GM19328 (cell line): ENCODE measurements at regions not wholly inside any gene's neighbourhood (a gene's known extent, or its start where the extent isn't known, plus 50 kb on each side); places are given as distances from the start of the nearest gene placed in this dataset.

Experiments
- ATAC-seq: cut with Tn5 transposase; IDR thresholded peaks from one replicate; pipeline ENCODE4 v1.9.1; 2021; ENCODE audit warnings: mild to moderate bottlenecking, moderate library complexity; ENCODE audit not compliant: unreplicated experiment

DNA sequence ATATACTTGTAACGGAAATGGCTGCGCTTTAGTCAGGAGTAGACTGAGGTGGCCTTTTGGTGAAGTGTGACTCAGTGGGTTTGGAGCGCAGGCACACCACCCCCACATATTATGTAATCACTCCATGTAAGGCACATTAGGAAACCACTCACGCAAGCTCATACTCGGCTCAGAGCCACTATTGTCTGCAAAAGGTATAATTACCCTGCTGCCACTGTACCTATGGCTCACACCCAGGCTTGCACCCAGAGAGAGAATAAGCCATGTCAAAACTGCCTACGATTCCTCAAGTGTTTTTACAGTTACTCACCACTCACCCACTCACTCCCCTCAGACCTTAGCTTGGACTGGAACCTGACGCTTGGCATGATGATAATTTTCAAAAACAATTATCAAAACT is 611.9 kb upstream of the CCDC54 start:
- no peak for ATAC-seq

DNA sequence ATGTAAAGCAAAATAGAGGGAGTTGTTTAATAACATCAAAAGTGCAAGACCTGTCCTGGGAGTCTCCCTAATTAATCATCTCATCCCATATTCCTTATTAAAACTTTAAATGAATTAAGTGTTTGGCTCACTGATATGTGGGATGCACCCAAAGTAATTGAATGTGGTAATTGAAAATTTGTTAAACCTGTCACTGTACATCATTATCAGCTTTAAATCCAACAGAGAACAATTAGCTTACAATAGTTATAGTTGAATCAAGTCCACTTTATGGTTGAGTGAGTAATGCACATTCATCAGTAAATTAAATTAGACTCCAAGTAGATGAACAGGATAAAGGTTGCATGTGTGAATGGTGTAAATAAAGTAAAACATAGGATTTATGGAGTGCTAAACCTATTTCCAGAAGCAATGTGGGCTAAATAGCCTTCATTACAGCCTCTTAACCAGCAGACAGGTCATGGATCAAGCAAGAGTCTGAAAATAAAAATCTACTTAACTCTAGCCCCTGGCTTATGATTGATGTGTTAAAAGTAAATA is 608.2 kb upstream of the CCDC54 start:
- ATAC-seq, result no peak

DNA sequence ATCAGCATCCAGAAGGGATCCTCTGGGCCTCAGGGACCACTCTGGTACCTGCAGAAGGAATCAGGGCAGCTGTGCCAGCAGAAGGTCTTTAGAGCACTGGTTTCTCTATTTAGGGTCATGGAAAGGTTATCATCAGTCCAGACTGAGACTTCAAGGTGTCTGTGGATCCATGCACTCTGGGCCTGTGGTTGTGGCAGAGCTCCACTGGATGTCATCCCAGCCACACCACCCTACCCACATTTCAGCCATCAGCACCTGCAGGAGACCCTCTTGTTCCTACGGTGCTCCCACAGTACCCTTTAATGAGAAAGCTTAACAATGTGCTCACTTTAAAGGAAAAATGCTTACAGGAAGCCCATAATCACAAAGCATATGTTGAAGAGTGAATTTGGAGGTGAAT is 603.4 kb upstream of the CCDC54 start:
- ATAC-seq, result no peak

DNA sequence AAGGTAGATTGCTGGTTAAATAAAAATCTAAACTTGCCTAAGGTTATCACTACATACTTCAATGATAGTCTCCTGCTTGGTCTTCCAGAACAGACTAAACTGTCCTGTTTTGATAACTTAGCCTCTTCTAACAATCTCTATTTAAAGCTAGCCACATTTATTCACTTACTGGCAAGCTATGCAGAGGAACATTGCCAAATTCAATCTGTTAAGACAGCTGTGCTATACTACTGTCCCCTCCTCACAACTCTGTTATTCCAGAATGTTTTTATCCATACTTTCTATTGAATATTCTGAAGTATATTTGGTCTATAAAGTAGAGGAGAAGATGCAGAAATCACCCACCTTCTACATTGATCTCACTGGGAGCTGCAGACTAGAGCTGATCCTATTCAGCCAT is 594.0 kb upstream of the CCDC54 start:
- no peak for ATAC-seq

DNA sequence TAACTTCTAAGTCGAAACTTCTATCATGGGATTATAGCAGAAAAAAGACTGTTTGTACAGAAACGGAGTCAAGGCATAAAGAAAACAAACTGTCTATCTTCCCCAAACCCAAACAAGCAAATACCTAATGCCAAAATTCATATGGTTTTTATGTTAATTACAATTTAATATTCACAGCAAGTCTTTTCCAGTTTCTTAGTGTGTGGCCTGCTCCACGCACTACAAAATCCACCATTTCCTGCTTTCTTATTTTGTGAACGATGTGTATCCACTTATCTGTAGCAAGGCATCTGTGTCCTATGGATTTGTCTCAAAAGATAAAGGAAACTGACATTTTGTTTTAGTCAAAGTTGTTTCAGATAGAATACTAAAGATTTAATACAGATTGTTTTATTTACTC is 588.0 kb upstream of the CCDC54 start:
- no peak for ATAC-seq

DNA sequence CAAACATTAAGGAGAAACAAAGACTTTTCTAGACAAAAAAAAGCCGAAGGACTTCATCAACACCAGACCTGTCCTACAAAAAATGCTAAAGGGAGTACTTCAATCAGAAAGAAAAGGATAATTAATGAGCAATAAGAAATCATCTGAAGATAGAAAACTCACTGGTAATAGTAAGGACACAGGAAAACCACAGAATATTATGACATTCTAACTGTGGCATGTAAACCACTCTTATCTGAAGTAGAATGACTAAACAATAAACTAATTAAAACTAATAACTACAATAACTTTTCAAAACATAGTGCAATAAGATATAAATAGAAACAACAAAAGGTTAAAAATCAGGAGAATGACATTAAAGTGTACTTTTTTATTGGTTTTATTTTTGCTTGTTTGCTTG is 584.5 kb upstream of the CCDC54 start:
- no peak for ATAC-seq

DNA sequence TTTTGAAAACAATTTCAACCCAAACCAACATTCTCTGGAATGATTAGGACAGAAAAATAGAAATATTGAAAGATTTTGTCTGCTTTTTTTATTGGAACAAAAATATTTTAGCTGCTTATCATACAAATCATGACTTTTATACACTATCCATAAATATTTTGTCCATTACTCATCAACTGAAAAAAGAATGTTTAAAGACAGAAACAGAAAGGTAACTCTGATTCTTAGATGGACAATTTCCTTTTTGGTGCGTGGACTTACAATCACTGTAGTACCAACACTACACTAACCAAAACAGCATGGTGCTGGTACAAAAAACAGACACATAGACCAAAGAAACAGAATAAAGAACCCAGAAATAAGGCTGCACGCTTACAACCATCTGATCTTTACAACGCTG is 582.8 kb upstream of the CCDC54 start:
- ATAC-seq, result no peak

DNA sequence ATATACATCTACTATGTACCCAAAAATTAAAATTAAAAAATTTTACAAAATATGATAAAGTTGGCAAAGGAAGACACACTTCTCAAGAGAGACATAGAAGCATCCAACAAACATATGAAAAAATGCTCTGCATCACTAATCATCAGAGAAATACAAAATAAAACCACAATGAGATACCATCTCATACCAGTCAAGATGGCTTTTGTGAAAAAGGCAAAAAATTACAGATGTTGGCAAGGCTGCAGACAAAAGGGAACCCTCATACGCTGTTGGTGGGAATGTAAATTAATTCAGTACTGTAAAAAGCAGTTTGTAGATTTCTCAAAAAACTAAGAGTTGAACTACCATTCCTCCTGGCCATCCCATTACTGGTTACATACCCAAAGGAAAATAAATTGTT is 581.7 kb upstream of the CCDC54 start:
- no peak for ATAC-seq

DNA sequence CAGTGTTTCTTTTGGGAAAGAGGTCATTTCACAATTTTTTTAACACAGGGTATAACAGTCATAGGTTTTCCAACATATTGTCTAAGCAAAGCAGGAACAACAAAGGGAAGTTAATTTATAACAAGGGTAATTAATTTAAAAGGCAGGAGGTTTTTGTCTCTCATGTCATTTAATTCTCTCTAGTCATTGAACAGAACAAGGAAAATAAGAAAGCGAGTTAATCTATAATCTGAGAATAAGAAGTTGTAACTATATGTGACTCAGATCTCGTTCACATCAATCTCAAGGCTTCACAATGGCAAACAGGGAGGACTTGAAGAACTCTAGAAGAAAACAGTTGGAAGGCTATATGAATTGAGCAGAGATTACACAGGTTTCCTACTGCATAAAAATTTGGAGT is 579.8 kb upstream of the CCDC54 start:
- ATAC-seq, result no peak

DNA sequence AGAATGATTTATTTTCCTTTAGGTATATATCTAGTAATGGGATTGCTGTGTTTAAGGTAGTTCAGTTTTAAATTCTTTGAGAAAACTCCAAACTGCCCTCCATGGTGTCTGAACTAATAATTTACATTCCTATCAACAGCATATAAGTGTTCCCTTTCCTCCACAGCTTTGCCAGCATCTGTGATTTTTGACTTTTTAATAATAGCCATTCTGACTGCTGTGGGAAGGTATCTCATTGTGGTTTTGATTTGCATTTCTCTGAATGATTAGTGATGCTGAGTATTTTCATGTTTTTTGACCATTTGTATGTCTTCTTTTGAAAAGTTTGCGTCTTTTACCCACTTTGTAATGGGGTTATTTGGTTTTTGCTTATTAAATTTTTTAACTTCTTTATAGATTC is 571.6 kb upstream of the CCDC54 start:
- ATAC-seq, result no peak

DNA sequence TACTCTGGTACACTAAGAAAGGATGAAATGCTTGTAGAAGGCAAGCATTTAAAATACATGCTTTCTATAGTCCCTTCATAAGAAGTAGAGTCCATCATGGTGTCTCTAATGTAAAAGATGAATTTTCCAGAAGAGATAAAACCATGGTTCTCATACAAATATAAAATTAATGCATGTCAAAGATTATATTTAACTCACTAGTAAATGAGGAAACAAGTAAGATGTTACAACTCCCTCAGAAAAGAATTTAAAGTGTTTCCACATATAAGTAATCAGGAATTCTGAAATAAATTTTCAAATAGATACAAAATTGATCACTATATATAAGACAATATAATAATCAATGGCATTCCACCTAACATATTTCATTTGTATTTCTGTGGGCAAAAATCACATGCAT is 570.3 kb upstream of the CCDC54 start:
- ATAC-seq, result no peak

DNA sequence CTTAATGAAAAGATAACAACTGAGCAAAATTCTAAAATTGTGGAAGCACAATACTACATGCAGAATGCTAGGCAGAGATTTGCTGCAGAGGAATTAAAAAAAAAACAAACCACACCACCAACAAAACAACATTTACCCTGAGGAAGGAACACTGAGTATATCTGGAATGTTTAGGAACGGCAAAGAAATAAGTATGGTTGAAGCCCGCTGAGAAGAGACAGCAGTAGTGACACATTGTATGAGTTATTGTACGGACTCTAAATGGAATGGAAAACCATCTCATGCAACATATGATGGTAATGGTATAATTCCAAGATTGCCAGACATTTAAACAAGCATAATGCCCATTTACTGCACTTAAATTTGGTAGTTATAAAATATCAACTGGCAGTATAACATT is 568.2 kb upstream of the CCDC54 start:
- no peak for ATAC-seq

DNA sequence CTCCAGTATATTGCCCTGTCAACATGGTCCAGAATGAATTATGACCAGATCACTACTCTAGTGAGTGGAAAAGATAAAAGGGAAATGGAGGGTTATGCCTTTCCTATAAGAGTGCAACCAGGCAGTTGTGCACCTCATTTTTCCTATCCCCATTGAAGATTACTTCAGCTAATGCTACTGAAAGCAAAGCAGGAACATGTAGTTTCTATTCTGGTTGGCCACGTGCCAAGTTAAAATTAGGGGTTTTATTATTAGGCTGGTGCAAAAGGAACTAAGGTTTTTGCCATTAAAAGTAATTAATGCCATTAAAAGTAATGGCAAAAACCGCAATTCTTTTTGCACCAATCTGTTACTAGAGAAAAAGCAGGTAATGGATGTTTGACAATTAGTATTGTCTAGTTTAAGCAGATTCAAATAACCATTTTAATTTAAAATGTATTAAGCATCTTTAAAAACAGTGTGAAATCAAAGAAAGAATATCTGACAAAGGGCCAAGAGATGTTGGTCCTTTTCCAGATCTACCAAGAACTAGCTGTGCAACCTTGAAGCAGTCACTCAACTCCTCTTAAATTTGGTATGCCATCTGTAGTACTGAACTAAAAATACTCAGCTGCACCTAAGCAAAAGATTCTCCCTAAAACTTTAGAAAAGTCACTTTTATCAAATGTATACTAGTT is 567.5 kb upstream of the CCDC54 start:
- ATAC-seq, result no peak

DNA sequence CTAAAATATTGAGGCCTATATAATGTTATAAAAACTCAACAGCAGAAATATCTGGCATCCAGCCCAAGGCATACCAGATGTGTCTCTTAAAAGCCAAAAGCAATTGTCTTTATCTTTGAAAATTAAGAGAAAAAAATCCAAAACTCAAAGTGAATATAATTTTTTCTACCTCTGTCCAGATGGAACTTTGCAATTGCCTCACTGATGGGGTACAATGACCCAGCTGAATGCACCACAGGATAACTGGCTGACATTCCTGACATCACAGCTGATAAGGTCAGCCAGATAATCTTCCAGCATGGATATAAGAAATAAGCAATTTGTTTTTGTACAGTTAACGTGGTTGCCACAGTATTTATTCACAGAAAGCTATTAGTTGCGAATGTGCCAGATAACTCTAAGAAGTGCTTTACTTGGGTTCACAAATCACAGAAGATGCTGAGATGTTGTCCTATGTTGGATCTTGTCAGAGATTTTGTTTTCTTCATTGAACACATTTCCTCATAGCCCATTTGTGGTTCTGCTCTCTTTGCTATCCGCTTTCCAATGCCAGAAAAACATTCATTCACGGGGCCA is 566.9 kb upstream of the CCDC54 start:
- no peak for ATAC-seq

DNA sequence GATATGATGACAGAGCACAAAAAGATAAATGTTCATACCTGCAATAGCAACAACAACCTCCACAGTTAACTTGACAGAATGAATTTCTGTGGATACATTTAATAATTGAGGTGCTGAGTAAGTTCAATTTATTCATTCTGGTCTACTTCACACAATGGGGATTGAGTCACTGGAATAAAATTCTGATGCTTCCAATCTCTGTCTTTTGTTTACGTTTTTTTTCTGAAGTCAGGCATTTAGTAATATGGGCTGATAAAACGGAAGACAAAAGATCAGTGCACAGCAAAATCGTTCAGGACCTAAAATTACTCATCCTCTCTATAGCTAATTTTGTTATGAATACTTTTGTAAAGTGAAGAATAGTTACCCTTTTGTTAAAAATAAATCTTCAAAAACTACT is 565.9 kb upstream of the CCDC54 start:
- no peak for ATAC-seq

DNA sequence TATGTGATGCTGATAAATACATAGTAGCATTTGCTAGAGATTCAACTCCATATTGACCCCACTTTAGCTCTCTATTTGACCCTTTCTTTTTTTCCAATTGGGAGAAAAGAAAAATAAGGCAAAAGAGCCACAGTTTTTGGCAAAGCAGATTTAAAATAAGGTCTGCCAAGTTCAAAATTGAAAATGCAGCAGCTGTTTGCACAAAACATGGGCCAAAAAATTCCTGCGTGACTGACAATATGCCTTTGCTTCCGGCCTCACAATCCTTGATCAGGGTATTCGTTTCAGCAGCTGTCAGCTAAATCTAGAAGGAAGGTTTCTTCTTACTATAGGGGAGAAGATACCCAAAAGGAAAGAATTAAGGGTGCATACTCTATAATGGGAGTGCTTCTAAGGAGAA is 563.5 kb upstream of the CCDC54 start:
- ATAC-seq, result no peak

DNA sequence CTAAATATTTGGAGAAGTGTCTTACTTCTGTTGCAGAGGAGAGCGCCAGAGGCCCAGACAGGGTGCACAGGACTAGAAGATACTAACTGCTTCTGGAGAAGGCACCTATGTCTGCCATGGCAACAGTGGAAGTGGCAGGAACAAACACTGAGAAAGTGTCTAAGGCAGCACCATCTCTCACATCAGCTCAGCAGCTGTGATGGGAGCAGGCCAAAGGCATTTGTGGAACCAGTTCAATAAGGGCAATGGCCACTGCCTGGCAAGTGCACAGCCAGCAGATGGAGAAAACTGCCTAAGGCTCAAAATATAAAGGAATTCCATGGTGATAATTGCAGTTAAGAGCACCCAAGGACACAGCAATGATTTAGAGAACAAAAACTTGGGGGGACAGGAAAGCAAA is 563.0 kb upstream of the CCDC54 start:
- no peak for ATAC-seq

DNA sequence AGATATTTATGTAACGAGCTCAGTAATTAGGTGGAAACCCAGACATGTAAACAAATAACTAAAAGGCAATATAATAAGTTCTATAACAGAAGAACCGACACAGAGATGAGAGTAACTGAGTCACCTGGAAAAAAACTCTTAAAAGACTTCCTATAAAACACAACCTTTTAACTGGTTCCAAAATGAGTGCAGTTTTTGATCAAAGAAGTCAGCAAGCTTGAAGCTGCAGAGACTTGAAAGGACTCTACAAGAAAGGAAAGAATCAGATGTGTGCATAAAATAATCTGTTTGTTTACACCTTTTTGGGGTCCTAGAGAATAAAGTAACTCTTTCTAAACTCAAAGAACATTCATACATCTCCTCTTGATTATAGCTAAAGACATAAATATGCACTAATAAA is 560.4 kb upstream of the CCDC54 start:
- no peak for ATAC-seq

DNA sequence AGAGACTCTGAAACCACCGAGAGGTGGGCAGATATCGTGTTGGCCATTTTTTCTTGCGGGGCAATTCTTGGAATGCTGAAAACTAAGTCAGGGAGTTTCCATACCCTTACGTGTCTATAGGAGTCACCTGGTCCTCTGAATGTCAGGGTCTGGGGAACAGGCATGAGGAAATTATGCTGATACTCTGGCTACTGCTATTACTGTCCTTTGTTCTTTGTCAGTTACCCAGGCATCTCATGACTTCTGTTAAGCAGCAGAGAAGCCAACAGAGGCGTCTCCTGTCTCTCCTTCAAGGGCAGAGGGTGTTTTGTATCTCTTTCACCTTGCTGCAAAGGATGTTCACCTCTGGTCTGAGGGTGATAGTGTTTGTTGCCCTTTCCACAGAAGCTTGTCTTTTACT is 559.5 kb upstream of the CCDC54 start:
- ATAC-seq, result no peak

DNA sequence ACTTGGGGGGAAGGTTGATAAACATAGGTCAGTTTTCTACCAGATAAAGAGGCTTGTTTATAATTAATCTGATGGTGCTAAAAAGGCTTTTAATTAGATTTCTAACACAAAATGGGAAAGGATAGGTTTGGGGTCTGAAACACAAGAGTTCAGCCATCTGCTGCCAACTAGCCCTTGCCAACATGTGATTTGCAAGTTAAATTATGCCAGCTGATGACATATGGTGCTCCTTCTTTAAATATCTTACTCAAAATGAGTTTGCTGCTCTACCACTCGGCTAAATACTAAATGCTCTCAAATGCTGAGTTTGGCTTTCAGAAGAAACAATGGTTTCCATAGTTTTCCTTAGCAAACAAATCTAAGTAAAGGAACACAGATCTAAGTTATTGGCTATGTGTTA is 557.8 kb upstream of the CCDC54 start:
- no peak for ATAC-seq

DNA sequence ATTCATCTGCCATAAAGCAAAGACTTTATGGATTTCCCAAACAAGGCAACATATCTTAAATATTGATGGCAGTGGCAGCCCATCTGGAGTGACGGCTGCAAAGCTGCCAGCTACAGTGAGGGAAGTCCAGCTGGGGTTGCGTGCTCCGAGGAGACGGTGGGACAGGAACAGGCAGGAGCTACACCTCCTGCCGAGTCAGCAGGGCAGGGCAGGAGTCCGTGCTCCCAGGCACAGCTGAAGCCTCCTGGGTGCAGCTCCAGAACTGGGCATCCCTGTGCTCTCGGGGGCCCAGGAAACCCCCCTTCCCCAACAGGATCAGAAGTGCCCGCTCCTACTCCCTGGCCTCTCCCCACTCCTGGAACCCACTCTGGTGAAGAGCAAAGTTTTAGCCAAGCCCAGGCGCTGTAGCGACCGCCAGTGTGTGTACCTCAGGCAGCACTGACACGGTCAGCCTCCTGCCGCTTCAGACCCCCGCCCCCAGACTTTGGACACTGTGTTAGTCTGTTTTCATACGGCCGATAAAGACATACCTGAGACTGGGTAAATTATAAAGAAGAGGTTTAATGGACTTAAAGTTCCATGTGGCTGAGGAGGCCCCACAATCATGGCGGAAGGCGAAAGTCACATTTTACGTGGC is 556.4 kb upstream of the CCDC54 start:
- ATAC-seq, result no peak

DNA sequence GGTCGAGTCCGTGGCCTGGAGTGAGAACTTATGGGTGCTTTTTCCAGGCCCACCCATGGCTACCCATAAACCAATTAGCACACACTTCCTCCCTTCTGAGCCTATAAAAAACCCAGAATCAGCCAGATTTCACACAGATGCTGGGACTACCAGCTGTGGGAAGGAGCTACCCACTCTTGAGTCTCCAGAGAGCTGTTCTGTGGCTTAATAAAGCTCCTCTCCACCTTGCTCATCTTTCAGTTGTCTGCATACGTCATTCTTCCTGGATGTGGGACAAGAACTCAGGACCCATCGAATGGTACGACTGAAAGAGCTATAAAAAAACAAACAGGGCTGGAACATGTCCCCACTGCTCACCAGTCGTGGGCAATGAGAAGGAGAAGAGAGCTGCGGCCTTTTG is 555.4 kb upstream of the CCDC54 start:
- ATAC-seq, result no peak

DNA sequence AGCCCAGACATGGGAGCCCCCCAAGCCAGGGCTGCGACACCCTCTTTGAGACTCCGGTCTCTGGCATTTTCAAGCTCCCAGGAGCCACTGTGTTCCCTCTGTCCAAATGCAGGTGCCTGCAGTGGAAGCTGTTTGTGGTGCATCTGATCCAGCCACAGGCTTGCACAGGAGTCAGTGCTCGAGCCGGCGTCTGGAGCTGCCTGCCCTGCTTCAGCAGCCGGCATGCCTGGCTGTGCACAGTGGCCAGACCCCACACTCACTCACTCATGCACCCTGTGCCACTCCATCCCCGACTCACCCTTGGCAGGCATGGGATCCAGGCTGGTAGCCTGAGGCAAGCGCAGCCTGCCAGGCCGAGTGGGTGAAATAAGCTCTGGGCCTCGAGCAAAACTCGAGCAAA is 555.0 kb upstream of the CCDC54 start:
- ATAC-seq, result no peak
